Large intestine (tissue), 3 donors: ENCODE measurements at regions not wholly inside any gene's neighbourhood (a gene's known extent, or its start where the extent isn't known, plus 50 kb on each side); places are given as distances from the start of the nearest gene placed in this dataset.

Source experiments
- DNase-seq, 2 donors: peaks; one replicate each; pipeline versions ENCODE4 v3.0.0 to v3.0.0-alpha.2; 2013
- H3K27ac ChIP-seq: one replicate; pipeline ENCODE4 v1.5.1; 2013; ENCODE audit warnings: low read length
- H3K27me3 ChIP-seq: 2 replicates; pipeline ENCODE4 v1.6.1; 2013; ENCODE audit warnings: low read length; ENCODE audit not compliant: control insufficient read depth, insufficient read depth
- H3K36me3 ChIP-seq: 2 replicates; pipeline ENCODE4 v1.6.1; 2013; ENCODE audit warnings: low read length; ENCODE audit not compliant: control insufficient read depth, insufficient read depth
- H3K4me1 ChIP-seq: one replicate; pipeline ENCODE4 v1.6.1; 2013; ENCODE audit warnings: low read length; ENCODE audit not compliant: control insufficient read depth, insufficient read depth
- H3K4me3 ChIP-seq: one replicate; pipeline ENCODE4 v1.5.1; 2013; ENCODE audit warnings: low read length
- H3K9me3 ChIP-seq: one replicate; pipeline ENCODE4 v1.6.1; 2013; ENCODE audit warnings: mild to moderate bottlenecking, low read depth, low read length, moderate library complexity; ENCODE audit not compliant: control insufficient read depth
- WGBS: methylation state at CpG from one replicate; pipeline ENCODE4 v1.1.5; 2013; ENCODE audit warnings: low lambda C conversion rate; ENCODE audit not compliant: insufficient coverage; 5-methylcytosine and 5-hydroxymethylcytosine counted together

GRCh38 chrX:149114874-149115273 is 390.2 kb downstream of the IDS start:
- Histone ChIP-seq H3K9me3 (no peaks in the 10 kb centered on the region), H3K36me3 (no peaks in the 10 kb centered on the region), H3K4me1 (no peaks in the 10 kb centered on the region), H3K27me3 (no peaks in the 10 kb centered on the region), H3K27ac (no peak overlapping the region), H3K4me3 (no peak overlapping the region)
- no CpG with 5 or more reads among the region's 4 CpGs for WGBS
- no peak for DNase-seq

GRCh38 chrX:149114001-149114400 is 391.1 kb downstream of the IDS start:
- Histone ChIP-seq H3K27me3 (no peaks in the 10 kb centered on the region), H3K4me1 (no peaks in the 10 kb centered on the region), H3K36me3 (no peaks in the 10 kb centered on the region), H3K27ac (no peak overlapping the region), H3K4me3 (no peak overlapping the region), H3K9me3 (no peaks in the 10 kb centered on the region)
- WGBS, result no CpG with 5 or more reads among the region's 15 CpGs
- no peak for DNase-seq

- DNase-seq, result no peak
- no peak overlapping the region for H3K27ac ChIP-seq
- H3K27me3 ChIP-seq, result no peaks in the 10 kb centered on the region
- H3K36me3 ChIP-seq, result no peaks in the 10 kb centered on the region
- H3K9me3 ChIP-seq, result no peaks in the 10 kb centered on the region
- H3K4me1 ChIP-seq, result no peaks in the 10 kb centered on the region
- H3K4me3 ChIP-seq, result no peak overlapping the region
These were observed 407.3 kb downstream of the IDS start for GRCh38 chrX:149097786-149098185.

GRCh38 chrX:149092179-149092578 is 412.9 kb downstream of the IDS start:
- no peaks in the 10 kb centered on the region for H3K9me3 ChIP-seq
- 80% methylated on average over 1 of the region's 3 CpGs for WGBS
- no peaks in the 10 kb centered on the region for H3K27me3 ChIP-seq
- no peaks in the 10 kb centered on the region for H3K4me1 ChIP-seq
- H3K36me3 ChIP-seq, result no peaks in the 10 kb centered on the region
- no peak overlapping the region for H3K4me3 ChIP-seq
- no peak for DNase-seq
- H3K27ac ChIP-seq, result no peak overlapping the region

- H3K36me3 ChIP-seq, result no peaks in the 10 kb centered on the region
- no peak overlapping the region for H3K4me3 ChIP-seq
- no peak overlapping the region for H3K27ac ChIP-seq
- DNase-seq, result no peak
- no peaks in the 10 kb centered on the region for H3K9me3 ChIP-seq
- WGBS, result no CpG with 5 or more reads among the region's 5 CpGs
- no peaks in the 10 kb centered on the region for H3K4me1 ChIP-seq
- H3K27me3 ChIP-seq, result no peaks in the 10 kb centered on the region
These were observed 425.2 kb downstream of the IDS start for GRCh38 chrX:149079805-149080406.

- no peak overlapping the region for H3K27ac ChIP-seq
- no peak overlapping the region for H3K4me3 ChIP-seq
- no peaks in the 10 kb centered on the region for H3K4me1 ChIP-seq
- H3K36me3 ChIP-seq, result no peaks in the 10 kb centered on the region
- no peaks in the 10 kb centered on the region for H3K9me3 ChIP-seq
- WGBS, result no CpG with 5 or more reads among the region's 8 CpGs
- DNase-seq, result no peak
- H3K27me3 ChIP-seq, result no peaks in the 10 kb centered on the region
These were observed 430.7 kb downstream of the IDS start for GRCh38 chrX:149074398-149074797.

- no peak for DNase-seq
- Histone ChIP-seq H3K36me3 (no peaks in the 10 kb centered on the region), H3K4me3 (no peak overlapping the region), H3K9me3 (no peaks in the 10 kb centered on the region), H3K27me3 (no peaks in the 10 kb centered on the region), H3K4me1 (no peaks in the 10 kb centered on the region), H3K27ac (no peak overlapping the region)
- no CpG with 5 or more reads among the region's 3 CpGs for WGBS
These were observed 431.6 kb downstream of the IDS start for GRCh38 chrX:149073479-149073878.

- H3K4me1 ChIP-seq, result no peaks in the 10 kb centered on the region
- H3K36me3 ChIP-seq, result no peaks in the 10 kb centered on the region
- no peak overlapping the region for H3K4me3 ChIP-seq
- H3K27ac ChIP-seq, result no peak overlapping the region
- WGBS, result no CpG with 5 or more reads among the region's 2 CpGs
- no peak for DNase-seq
- no peaks in the 10 kb centered on the region for H3K27me3 ChIP-seq
- no peaks in the 10 kb centered on the region for H3K9me3 ChIP-seq
These were observed 435.2 kb downstream of the IDS start for GRCh38 chrX:149069899-149070298.

GRCh38 chrX:149060921-149061320 is 444.2 kb downstream of the IDS start:
- Histone ChIP-seq H3K4me3 (no peak overlapping the region), H3K36me3 (no peaks in the 10 kb centered on the region), H3K27ac (no peak overlapping the region), H3K27me3 (no peaks in the 10 kb centered on the region), H3K9me3 (no peaks in the 10 kb centered on the region), H3K4me1 (no peaks in the 10 kb centered on the region)
- no peak for DNase-seq
- WGBS, result no CpG with 5 or more reads among the region's 2 CpGs
